Tibial artery (tissue), 4 donors: ENCODE measurements at regions not wholly inside any gene's neighbourhood (a gene's known extent, or its start where the extent isn't known, plus 50 kb on each side); places are given as distances from the start of the nearest gene placed in this dataset.
A peak's percentile ranks its signal among the peaks of the same experiment; 100 is the strongest.

Experiments used
- DNase-seq, 2 donors: peaks; one replicate each; pipeline ENCODE4 v3.0.0-alpha.2; 2019
- H3K27ac ChIP-seq, 2 donors: fragments of 200-600 bp; sonication (generic) in 1 of 2; 1 replicate in 1 of 2; 2 replicates in 1 of 2; pipeline ENCODE4 v1.5.1; 2018 to 2019; ENCODE audit warnings: mild to moderate bottlenecking in 1 of 2
- H3K27me3 ChIP-seq, 2 donors: fragments of 200-600 bp; sonication (generic) in 1 of 2; one replicate each; pipeline versions ENCODE4 v1.5.1 to v1.6.0; 2016 to 2019
- H3K36me3 ChIP-seq, 3 donors: fragments of 200-600 bp; sonication (generic) in 2 of 3; one replicate each; pipeline ENCODE4 v1.5.1; 2016 to 2019; ENCODE audit warnings: mild to moderate bottlenecking in 2 of 3
- H3K4me1 ChIP-seq, 4 donors: fragments of 200-600 bp; sonication (generic) in 2 of 4; 1 replicate in 3 of 4; 2 replicates in 1 of 4; pipeline ENCODE4 v1.5.1; 2016 to 2019
- H3K4me3 ChIP-seq, 2 donors: fragments of 200-600 bp; sonication (generic) in 1 of 2; 1 replicate in 1 of 2; 2 replicates in 1 of 2; pipeline ENCODE4 v1.5.1; 2018 to 2019; ENCODE audit warnings: mild to moderate bottlenecking in 2 of 2
- H3K9me3 ChIP-seq, 3 donors: fragments of 200-600 bp; sonication (generic) in 1 of 3; one replicate each; pipeline ENCODE4 v1.5.1; 2016 to 2019
- CTCF ChIP-seq, 2 experiments: fragments of 200-600 bp in 1 of 2; fragments of 450-650 bp in 1 of 2; IDR thresholded peaks; one replicate each; pipeline ENCODE4 v1.5.1; 2017 to 2019; ENCODE audit warnings: antibody characterized with exemption in 2 of 2, mild to moderate bottlenecking in 1 of 2, moderate library complexity in 1 of 2
- intact Hi-C: fragments of 100-400 bp; cut with DNase I; formaldehyde crosslinking; loops from one replicate; pipeline ENCODE4 v1.15.0; 2023; ENCODE audit warnings: low total_unique reads

- intact Hi-C loops = no loop called here
- H3K36me3 ChIP-seq = no peaks in the 10 kb centered on the region
These were observed 518.6 kb downstream of the CCDC171 start for GRCh38 chr9:16071400-16071799.

GRCh38 chr9:16074963-16075362 is 522.1 kb downstream of the CCDC171 start:
- Histone ChIP-seq H3K4me3 (no peak overlapping the region), H3K9me3 (no peaks in the 10 kb centered on the region), H3K36me3 (no peaks in the 10 kb centered on the region), H3K27me3 (no peaks in the 10 kb centered on the region), H3K27ac (no peak overlapping the region), H3K4me1 (no peaks in the 10 kb centered on the region)
- DNase-seq = no peak
- intact Hi-C loops = no loop called here
- TF ChIP-seq CTCF (IDR thresholded peaks at IDR 0.05) = no peak

More at GRCh38 chr9:16071400-16071799, 518.6 kb downstream of the CCDC171 start:
- no peak for TF ChIP-seq CTCF (IDR thresholded peaks at IDR 0.05)
- Histone ChIP-seq H3K4me3 (no peak overlapping the region), H3K9me3 (no peaks in the 10 kb centered on the region), H3K27ac (no peak overlapping the region), H3K27me3 (no peaks in the 10 kb centered on the region), H3K4me1 (no peaks in the 10 kb centered on the region)
- no peak for DNase-seq

DNA sequence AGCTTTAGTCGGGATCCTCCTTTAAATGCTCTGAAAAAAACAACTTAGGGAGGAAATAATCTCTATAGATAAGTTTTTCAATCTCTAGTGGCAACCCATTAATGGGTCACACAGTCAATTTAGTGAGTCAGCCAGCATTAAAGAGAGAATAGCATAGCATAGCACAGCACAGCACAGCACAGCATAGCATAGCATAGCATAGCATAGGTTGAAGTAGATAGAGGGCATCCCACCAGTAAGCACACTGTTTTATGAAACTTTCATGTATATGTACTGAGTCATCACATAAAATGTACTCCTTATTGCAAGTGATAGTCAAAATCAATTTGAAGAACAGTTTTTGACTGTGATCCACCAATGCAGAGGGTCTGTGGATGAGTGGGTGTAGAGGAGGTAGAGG is 522.9 kb downstream of the CCDC171 start:
- H3K9me3 ChIP-seq = no peaks in the 10 kb centered on the region
- DNase-seq = no peak
- no peaks in the 10 kb centered on the region for H3K27me3 ChIP-seq
- H3K36me3 ChIP-seq = no peaks in the 10 kb centered on the region
- intact Hi-C loops = no loop called here
- TF ChIP-seq CTCF (IDR thresholded peaks at IDR 0.05) = no peak
- H3K4me1 ChIP-seq = no peaks in the 10 kb centered on the region
- no peak overlapping the region for H3K4me3 ChIP-seq
- H3K27ac ChIP-seq = no peak overlapping the region

GRCh38 chr9:16076511-16076910 is 523.7 kb downstream of the CCDC171 start:
- intact Hi-C loops = no loop called here
- no peak overlapping the region for H3K27ac ChIP-seq
- H3K27me3 ChIP-seq = no peaks in the 10 kb centered on the region
- no peaks in the 10 kb centered on the region for H3K36me3 ChIP-seq
- no peak for DNase-seq
- H3K4me1 ChIP-seq = no peaks in the 10 kb centered on the region
- H3K9me3 ChIP-seq = no peaks in the 10 kb centered on the region
- no peak overlapping the region for H3K4me3 ChIP-seq
- TF ChIP-seq CTCF (IDR thresholded peaks at IDR 0.05) = no peak

DNA sequence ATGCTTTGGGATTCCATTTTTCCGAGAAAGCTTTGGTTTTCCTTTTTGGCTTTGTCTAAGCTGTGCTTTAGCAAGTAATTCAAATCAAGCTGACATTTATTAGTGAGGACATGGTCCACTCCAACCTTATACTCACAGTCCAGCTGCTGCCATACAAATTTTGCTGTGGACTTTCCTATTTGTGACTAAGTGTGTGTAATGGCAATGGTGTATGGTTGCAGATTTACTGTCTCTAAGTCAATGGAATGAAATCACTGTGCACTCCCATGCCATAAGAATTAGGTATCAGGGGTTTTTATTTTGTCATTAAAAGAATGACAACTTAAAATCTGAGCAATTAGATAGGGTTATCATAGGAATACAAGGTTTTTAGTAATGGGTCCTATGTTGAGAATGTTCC is 530.0 kb downstream of the CCDC171 start:
- DNase-seq = no peak
- intact Hi-C loops = no loop called here
- H3K4me3 ChIP-seq = no peak overlapping the region
- H3K4me1 ChIP-seq = no peaks in the 10 kb centered on the region
- peaks cover 0 to 7% (median 6%) of the 10 kb centered on the region in 3 donors for H3K9me3 ChIP-seq
- TF ChIP-seq CTCF (IDR thresholded peaks at IDR 0.05) = no peak
- H3K36me3 ChIP-seq = no peaks in the 10 kb centered on the region
- H3K27ac ChIP-seq = no peak overlapping the region
- no peaks in the 10 kb centered on the region for H3K27me3 ChIP-seq

DNA sequence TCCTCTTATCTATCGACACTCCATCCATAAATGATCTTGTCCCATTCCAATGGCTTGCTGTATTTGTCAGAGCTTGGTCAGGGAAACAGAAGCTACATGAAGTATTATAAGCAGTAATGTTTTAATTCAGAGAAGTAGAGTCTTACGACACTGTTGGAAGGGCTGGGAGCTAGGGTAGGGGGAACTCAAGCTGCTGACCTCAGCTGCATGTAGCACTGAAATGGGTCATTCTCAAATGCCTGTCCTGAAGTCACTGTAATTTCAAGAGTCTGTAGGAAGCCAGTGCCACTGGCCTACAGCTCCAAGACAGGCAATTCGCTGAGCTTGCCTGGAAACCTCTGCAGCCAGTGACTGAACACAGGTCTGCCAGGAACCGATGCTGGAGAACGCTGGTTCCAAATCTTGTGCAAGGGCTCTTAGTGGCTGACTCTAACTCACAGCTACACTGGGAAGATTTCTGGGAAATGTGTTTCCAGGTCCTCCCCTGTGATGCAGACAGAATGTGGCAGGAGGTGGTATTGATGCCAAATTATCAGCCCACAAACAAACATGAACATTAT is 532.4 kb downstream of the CCDC171 start:
- no peak overlapping the region for H3K4me3 ChIP-seq
- peaks cover 0 to 7% (median 6%) of the 10 kb centered on the region in 3 donors for H3K9me3 ChIP-seq
- TF ChIP-seq CTCF (IDR thresholded peaks at IDR 0.05) = no peak
- H3K27ac ChIP-seq = no peak overlapping the region
- no peaks in the 10 kb centered on the region for H3K36me3 ChIP-seq
- H3K27me3 ChIP-seq = no peaks in the 10 kb centered on the region
- intact Hi-C loops = no loop called here
- H3K4me1 ChIP-seq = no peaks in the 10 kb centered on the region
- peak in 1 of 2 donors; percentile 67 for DNase-seq
